ENCODE measurements at regions not wholly inside any gene's neighbourhood (a gene's known extent, or its start where the extent isn't known, plus 50 kb on each side); places are given as distances from the start of the nearest gene placed in this dataset.

- no peak for DNase-seq (ENCODE audit: low spot score in 2 of 2)
- Histone ChIP-seq H3K9me3 (no peaks in the 10 kb centered on the region), H3K4me3 (no peak overlapping the region), H3K27ac (no peak overlapping the region), H3K36me3 (no peaks in the 10 kb centered on the region), H3K4me1 (no peaks in the 10 kb centered on the region), H3K27me3 (no peaks in the 10 kb centered on the region)
- TF ChIP-seq CTCF (IDR thresholded peaks at IDR 0.05), result no peak
- TF ChIP-seq POLR2A (IDR thresholded peaks at IDR 0.05), result no peak
- no peak for TF ChIP-seq EP300 (IDR thresholded peaks at IDR 0.05)
- 82 to 86% methylated on average over 2 of the region's 2 CpGs for WGBS, 2 donors
Observed at GRCh38 chr6:100155141-100155540, 161.1 kb upstream of the MCHR2 start.

- Histone ChIP-seq H3K4me3 (no peak overlapping the region), H3K27me3 (no peaks in the 10 kb centered on the region), H3K9me3 (no peaks in the 10 kb centered on the region), H3K36me3 (no peaks in the 10 kb centered on the region), H3K27ac (no peak overlapping the region), H3K4me1 (no peaks in the 10 kb centered on the region)
- 77 to 81% methylated on average over 2 of the region's 2 CpGs for WGBS, 2 donors
- no peak for DNase-seq (ENCODE audit: low spot score in 2 of 2)
- TF ChIP-seq EP300 (IDR thresholded peaks at IDR 0.05), result no peak
- TF ChIP-seq POLR2A (IDR thresholded peaks at IDR 0.05), result no peak
- no peak for TF ChIP-seq CTCF (IDR thresholded peaks at IDR 0.05)
Observed at GRCh38 chr6:100153636-100154275, 159.7 kb upstream of the MCHR2 start.

GRCh38 chr6:100152201-100152600 lies 158.2 kb upstream of the MCHR2 start:
- WGBS, 2 donors, result 69 to 85% methylated on average over 1 of the region's 1 CpG
- no peak for TF ChIP-seq POLR2A (IDR thresholded peaks at IDR 0.05)
- TF ChIP-seq EP300 (IDR thresholded peaks at IDR 0.05), result no peak
- TF ChIP-seq CTCF (IDR thresholded peaks at IDR 0.05), result no peak

GRCh38 chr6:100144991-100145390 lies 151.0 kb upstream of the MCHR2 start:
- TF ChIP-seq POLR2A (IDR thresholded peaks at IDR 0.05) (no peak), CTCF (IDR thresholded peaks at IDR 0.05) (no peak), EP300 (IDR thresholded peaks at IDR 0.05) (no peak)
- Histone ChIP-seq H3K27me3 (no peaks in the 10 kb centered on the region), H3K27ac (no peak overlapping the region), H3K36me3 (no peaks in the 10 kb centered on the region), H3K9me3 (no peaks in the 10 kb centered on the region), H3K4me3 (no peak overlapping the region), H3K4me1 (no peaks in the 10 kb centered on the region)
- WGBS, 2 donors, result 90% methylated on average over 2 of the region's 2 CpGs
- no peak for DNase-seq (ENCODE audit: low spot score in 2 of 2)

More at GRCh38 chr6:100152201-100152600, 158.2 kb upstream of the MCHR2 start:
- H3K4me3 ChIP-seq, result no peak overlapping the region
- no peaks in the 10 kb centered on the region for H3K36me3 ChIP-seq
- no peaks in the 10 kb centered on the region for H3K27me3 ChIP-seq
- no peaks in the 10 kb centered on the region for H3K4me1 ChIP-seq
- H3K9me3 ChIP-seq, result no peaks in the 10 kb centered on the region
- no peak overlapping the region for H3K27ac ChIP-seq
- no peak for DNase-seq (ENCODE audit: low spot score in 2 of 2)

GRCh38 chr6:100138346-100139022 lies 144.5 kb upstream of the MCHR2 start:
- Histone ChIP-seq H3K9me3 (no peaks in the 10 kb centered on the region), H3K4me3 (no peak overlapping the region)
- WGBS, 2 donors, result 61 to 78% methylated on average over 4 of the region's 4 CpGs

More at GRCh38 chr6:100138346-100139022, 144.5 kb upstream of the MCHR2 start:
- TF ChIP-seq POLR2A (IDR thresholded peaks at IDR 0.05) (no peak), CTCF (IDR thresholded peaks at IDR 0.05) (no peak), EP300 (IDR thresholded peaks at IDR 0.05) (no peak)
- Histone ChIP-seq H3K27ac (no peak overlapping the region), H3K36me3 (no peaks in the 10 kb centered on the region), H3K27me3 (no peaks in the 10 kb centered on the region), H3K4me1 (no peaks in the 10 kb centered on the region)
- DNase-seq (ENCODE audit: low spot score in 2 of 2), result no peak

Measured in tibial nerve (tissue), 4 donors.